ENCODE measurements at regions not wholly inside any gene's neighbourhood (a gene's known extent, or its start where the extent isn't known, plus 50 kb on each side); places are given as distances from the start of the nearest gene placed in this dataset.

DNA sequence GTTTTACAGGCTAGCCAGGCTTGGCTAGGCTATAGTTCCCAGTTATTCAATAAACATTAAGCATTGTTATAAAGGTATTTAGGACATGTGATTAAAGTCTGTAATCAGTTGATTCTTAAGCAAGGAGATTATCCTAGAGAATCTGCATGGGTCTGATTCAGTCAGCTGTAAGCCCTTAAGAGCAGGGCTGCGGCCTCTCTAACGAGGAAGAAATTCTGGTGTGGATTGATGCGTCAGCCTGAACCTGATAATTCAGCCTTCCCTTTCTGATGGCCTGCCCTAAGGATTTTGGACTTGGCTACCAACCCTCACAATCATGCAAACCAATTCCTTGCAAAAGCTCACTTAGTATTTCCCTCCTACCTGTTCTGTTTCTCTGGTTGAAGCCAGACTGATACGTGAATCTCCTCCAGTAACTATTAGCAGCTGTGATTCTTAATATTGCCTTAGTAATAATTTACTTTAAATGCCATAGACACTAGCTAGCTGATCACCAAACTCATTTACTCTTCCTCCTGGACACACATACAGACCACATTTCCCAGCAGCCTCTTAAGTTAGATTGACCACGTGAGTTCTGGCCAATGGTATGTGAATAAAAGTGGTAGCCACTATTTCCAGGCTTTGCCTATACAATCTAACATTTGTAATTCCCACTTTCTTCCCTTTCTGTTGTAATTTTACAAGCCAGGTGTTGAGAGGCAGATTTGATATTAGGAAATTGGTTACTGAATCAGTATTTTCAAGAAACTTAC, 678.0 kb upstream of the INTU start:
- H3K9me3 Mint-ChIP-seq = no peaks in the 10 kb centered on the region
- peaks cover 22% of the 10 kb centered on the region for H3K4me1 Mint-ChIP-seq
- DNase-seq (ENCODE audit: low spot score in 2 of 2, unreplicated experiment in 2 of 2) = no peak
- H3K27ac Mint-ChIP-seq = no peak overlapping the region
- no peak overlapping the region for H3K4me3 Mint-ChIP-seq
- no peaks in the 10 kb centered on the region for H3K27me3 Mint-ChIP-seq (ENCODE audit: low read depth)
- TF ChIP-seq, protein P1, sequence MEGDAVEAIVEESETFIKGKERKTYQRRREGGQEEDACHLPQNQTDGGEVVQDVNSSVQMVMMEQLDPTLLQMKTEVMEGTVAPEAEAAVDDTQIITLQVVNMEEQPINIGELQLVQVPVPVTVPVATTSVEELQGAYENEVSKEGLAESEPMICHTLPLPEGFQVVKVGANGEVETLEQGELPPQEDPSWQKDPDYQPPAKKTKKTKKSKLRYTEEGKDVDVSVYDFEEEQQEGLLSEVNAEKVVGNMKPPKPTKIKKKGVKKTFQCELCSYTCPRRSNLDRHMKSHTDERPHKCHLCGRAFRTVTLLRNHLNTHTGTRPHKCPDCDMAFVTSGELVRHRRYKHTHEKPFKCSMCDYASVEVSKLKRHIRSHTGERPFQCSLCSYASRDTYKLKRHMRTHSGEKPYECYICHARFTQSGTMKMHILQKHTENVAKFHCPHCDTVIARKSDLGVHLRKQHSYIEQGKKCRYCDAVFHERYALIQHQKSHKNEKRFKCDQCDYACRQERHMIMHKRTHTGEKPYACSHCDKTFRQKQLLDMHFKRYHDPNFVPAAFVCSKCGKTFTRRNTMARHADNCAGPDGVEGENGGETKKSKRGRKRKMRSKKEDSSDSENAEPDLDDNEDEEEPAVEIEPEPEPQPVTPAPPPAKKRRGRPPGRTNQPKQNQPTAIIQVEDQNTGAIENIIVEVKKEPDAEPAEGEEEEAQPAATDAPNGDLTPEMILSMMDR (IDR thresholded peaks at IDR 0.05; ENCODE audit: unreplicated experiment) = no peak
- H3K36me3 Mint-ChIP-seq = no peaks in the 10 kb centered on the region

DNA sequence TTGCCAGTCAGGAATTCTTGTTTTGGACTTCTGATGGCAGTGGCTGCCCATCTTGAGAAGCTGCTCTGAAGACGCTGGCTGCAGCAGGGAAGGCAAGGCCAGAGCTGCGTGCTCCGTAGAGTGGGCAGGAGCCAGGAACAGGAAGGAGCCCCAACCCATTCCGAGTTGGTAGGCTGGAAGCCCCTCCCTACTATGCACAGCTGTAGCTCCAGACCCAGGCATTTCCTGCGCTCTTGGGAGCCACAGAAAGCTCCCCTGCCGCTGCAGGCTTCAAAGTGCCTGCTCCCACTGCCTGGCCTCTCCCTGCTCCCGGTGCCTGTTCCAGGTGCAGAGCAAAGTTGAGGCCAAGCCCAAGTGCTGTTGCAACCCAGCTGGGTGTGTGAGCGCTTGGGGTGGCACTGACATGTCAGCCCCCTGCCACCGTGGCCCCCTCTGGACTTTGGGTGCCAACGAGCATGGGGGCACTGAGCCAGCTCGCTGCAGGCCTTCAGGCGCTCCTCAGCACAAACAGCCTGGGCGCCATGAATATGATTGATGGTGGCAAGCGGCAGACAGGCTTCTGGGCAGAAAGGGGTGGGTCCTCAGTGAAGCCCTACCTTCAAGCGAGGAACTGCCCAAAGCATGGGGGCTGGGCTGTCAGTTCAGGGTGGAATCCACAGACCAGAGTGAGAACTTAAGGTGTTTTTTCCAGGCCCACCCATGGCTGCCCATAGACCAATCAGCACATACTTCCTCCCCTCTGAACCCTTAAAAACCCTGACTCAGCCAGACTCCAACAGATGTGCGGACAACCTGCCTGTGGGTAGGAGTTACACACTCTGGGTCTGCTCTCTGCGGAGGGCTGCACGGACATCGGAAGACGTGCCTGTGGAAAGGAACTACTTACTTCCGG, 677.2 kb upstream of the INTU start:
- H3K4me3 Mint-ChIP-seq = no peak overlapping the region

DNA sequence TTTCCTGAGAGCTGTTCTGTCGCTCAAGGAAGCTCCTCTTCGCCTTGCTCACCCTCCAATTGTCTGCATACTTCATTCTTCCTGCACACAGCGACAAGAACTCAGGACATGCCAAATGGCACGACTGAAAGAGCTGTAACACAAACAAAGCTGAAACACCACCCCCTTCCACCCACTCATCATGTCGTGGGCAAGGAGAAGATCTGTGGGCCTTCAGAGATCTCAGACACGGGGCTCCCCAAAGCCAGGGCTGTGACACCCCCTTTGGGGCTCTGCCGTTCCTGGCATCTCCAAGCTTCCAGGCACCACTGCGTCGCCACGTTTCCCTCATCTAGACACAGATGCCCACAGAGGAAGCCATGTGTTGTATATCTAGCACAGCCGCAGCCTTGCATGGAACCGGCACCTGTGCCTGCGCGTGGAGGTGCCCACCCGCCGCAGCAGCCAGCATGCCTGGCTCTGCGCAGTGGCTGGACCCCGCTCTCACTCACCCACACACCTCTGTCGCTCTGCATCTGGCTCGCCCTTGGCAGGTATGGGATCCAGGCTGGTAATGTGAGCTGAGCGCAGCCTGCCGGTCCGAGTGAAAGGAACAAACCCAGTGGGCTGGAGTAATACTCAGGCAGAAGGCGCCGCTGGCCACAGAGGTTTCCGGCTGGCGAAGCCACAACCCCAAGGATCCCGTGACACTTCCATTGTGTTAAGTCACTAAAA, 676.4 kb upstream of the INTU start:
- Mint-ChIP-seq H3K27ac (no peak overlapping the region), H3K4me3 (no peak overlapping the region), H3K9me3 (no peaks in the 10 kb centered on the region), H3K27me3 (ENCODE audit: low read depth) (no peaks in the 10 kb centered on the region), H3K4me1 (peaks cover 22% of the 10 kb centered on the region), H3K36me3 (no peaks in the 10 kb centered on the region)
- no peak for DNase-seq (ENCODE audit: low spot score in 2 of 2, unreplicated experiment in 2 of 2)
- TF ChIP-seq, protein P1 (IDR thresholded peaks at IDR 0.05; ENCODE audit: unreplicated experiment) = no peak

More for the DNA sequence above, 677.2 kb upstream of the INTU start:
- Mint-ChIP-seq H3K27me3 (ENCODE audit: low read depth) (no peaks in the 10 kb centered on the region), H3K36me3 (no peaks in the 10 kb centered on the region), H3K27ac (no peak overlapping the region), H3K9me3 (no peaks in the 10 kb centered on the region), H3K4me1 (peaks cover 22% of the 10 kb centered on the region)
- TF ChIP-seq, protein P1 (IDR thresholded peaks at IDR 0.05; ENCODE audit: unreplicated experiment) = no peak
- no peak for DNase-seq (ENCODE audit: low spot score in 2 of 2, unreplicated experiment in 2 of 2)

DNA sequence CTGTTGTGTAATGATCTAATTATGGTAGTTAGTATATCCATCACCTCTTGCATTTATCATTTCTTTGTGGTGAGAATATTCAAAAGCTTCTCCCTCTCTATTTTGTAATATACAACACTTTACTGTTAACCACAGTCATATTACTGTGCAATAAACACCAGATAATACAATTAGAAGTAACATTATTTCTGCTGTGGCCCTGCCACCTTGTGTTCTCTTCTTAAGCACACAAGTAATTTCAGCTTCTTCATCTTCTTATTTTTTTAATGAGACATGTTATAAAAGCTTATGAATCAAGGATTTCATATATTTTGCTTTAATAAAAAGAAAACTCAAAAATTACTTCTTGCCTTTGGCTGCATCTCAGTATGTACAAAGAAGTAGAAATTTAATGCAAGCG, 675.2 kb upstream of the INTU start:
- H3K4me3 Mint-ChIP-seq = no peak overlapping the region
- no peaks in the 10 kb centered on the region for H3K9me3 Mint-ChIP-seq

DNA sequence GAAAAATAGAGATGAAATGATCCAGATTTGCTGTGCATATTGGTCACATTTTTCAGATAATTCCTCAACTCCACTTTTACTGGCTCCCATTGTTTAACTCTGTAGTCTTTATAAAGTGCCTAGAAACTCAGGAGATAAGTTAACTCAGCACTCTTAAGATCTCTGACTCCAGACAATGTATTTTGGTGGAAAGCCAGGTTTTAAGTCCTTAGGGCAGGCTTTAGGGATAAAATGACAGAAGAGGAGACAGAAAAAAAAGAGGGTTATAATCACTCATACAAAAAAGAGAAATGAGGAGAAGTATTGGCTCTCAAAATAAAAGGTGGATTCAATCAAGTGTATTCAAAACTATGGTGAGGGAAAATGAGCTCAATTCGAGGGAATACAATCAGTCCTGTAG, 674.8 kb upstream of the INTU start:
- Mint-ChIP-seq H3K27ac (peak overlapping the region; percentile 13), H3K27me3 (ENCODE audit: low read depth) (no peaks in the 10 kb centered on the region), H3K4me3 (no peak overlapping the region), H3K4me1 (peaks cover 22% of the 10 kb centered on the region), H3K9me3 (no peaks in the 10 kb centered on the region), H3K36me3 (no peaks in the 10 kb centered on the region)
- TF ChIP-seq, protein P1 (IDR thresholded peaks at IDR 0.05; ENCODE audit: unreplicated experiment) = no peak
- DNase-seq (ENCODE audit: low spot score in 2 of 2, unreplicated experiment in 2 of 2) = no peak

More for the DNA sequence above, 675.2 kb upstream of the INTU start:
- Mint-ChIP-seq H3K36me3 (no peaks in the 10 kb centered on the region), H3K27me3 (ENCODE audit: low read depth) (no peaks in the 10 kb centered on the region), H3K27ac (no peak overlapping the region), H3K4me1 (peaks cover 22% of the 10 kb centered on the region)
- TF ChIP-seq, protein P1 (IDR thresholded peaks at IDR 0.05; ENCODE audit: unreplicated experiment) = no peak
- DNase-seq (ENCODE audit: low spot score in 2 of 2, unreplicated experiment in 2 of 2) = no peak
